GM19467 (cell line): ENCODE measurements at regions not wholly inside any gene's neighbourhood (a gene's known extent, or its start where the extent isn't known, plus 50 kb on each side); places are given as distances from the start of the nearest gene placed in this dataset.
"Not testable (repeated sequence)": the region's sequence is repeated elsewhere in the genome, so short reads cannot be mapped to it uniquely, and the experiment has no call there.

Experiments used
- ATAC-seq: cut with Tn5 transposase; IDR thresholded peaks from one replicate; pipeline ENCODE4 v1.9.1; 2021; ENCODE audit warnings: mild to moderate bottlenecking, moderate library complexity; ENCODE audit not compliant: unreplicated experiment

GRCh38 chr17:74125156-74125555 is 78.3 kb upstream of the RPL38 start:
- ATAC-seq = no peak

- no peak for ATAC-seq
These were observed 77.1 kb upstream of the RPL38 start for GRCh38 chr17:74126179-74126900.

GRCh38 chr17:74126959-74127358 is 76.5 kb upstream of the RPL38 start:
- ATAC-seq = no peak

- ATAC-seq = no peak
These were observed 74.8 kb upstream of the RPL38 start for GRCh38 chr17:74128456-74129211.

GRCh38 chr17:74129800-74130199 is 73.7 kb upstream of the RPL38 start:
- ATAC-seq = not testable (repeated sequence)

GRCh38 chr17:74130276-74130675 is 73.2 kb upstream of the RPL38 start:
- no peak for ATAC-seq

- ATAC-seq = no peak
These were observed 72.6 kb upstream of the RPL38 start for GRCh38 chr17:74130841-74131240.

- no peak for ATAC-seq
These were observed 71.1 kb upstream of the RPL38 start for GRCh38 chr17:74132354-74132753.

GRCh38 chr17:74133740-74134139 is 69.7 kb upstream of the RPL38 start:
- no peak for ATAC-seq

GRCh38 chr17:74134234-74134633 is 69.2 kb upstream of the RPL38 start:
- not testable (repeated sequence) for ATAC-seq

GRCh38 chr17:74134991-74135390 is 68.5 kb upstream of the RPL38 start:
- ATAC-seq = no peak

- no peak for ATAC-seq
These were observed 67.9 kb upstream of the RPL38 start for GRCh38 chr17:74135391-74136167.

GRCh38 chr17:74137416-74137815 is 66.1 kb upstream of the RPL38 start:
- ATAC-seq = no peak

- ATAC-seq = no peak
These were observed 64.4 kb upstream of the RPL38 start for GRCh38 chr17:74139120-74139519.

GRCh38 chr17:74140282-74140681 is 63.2 kb upstream of the RPL38 start:
- ATAC-seq = no peak

- ATAC-seq = no peak
These were observed 61.9 kb upstream of the RPL38 start for GRCh38 chr17:74141612-74142011.

GRCh38 chr17:74143318-74143717 is 60.2 kb upstream of the RPL38 start:
- ATAC-seq = not testable (repeated sequence)

GRCh38 chr17:74145756-74146155 is 57.7 kb upstream of the RPL38 start:
- no peak for ATAC-seq

- no peak for ATAC-seq
These were observed 57.3 kb upstream of the RPL38 start for GRCh38 chr17:74146196-74146595.

- ATAC-seq = no peak
These were observed 56.2 kb upstream of the RPL38 start for GRCh38 chr17:74147056-74147835.

GRCh38 chr17:74147966-74148365 is 55.5 kb upstream of the RPL38 start:
- ATAC-seq = no peak
